BLaER1 treated with 17β-estradiol and CSF1 and Interleukin-3, amounts not matched to agents 10 nM and 100 nM (cell line): ENCODE measurements at regions not wholly inside any gene's neighbourhood (a gene's known extent, or its start where the extent isn't known, plus 50 kb on each side); places are given as distances from the start of the nearest gene placed in this dataset.
"Not testable (repeated sequence)": the region's sequence is repeated elsewhere in the genome, so short reads cannot be mapped to it uniquely, and the experiment has no call there.

Source experiments
- H3K27ac ChIP-seq, 11 experiments: shearing (Covaris generic); formaldehyde crosslinking; 2 replicates each; pipeline ENCODE4 v1.8.1; 2022
- H3K27me3 ChIP-seq, 11 experiments: shearing (Covaris generic); formaldehyde crosslinking; 2 replicates each; pipeline ENCODE4 v1.8.1; 2022
- H3K36me3 ChIP-seq, 11 experiments: shearing (Covaris generic); formaldehyde crosslinking; 2 replicates each; pipeline ENCODE4 v1.8.1; 2022
- H3K4me1 ChIP-seq, 10 experiments: shearing (Covaris generic); formaldehyde crosslinking; 2 replicates each; pipeline ENCODE4 v1.8.1; 2022
- H3K4me2 ChIP-seq, 11 experiments: shearing (Covaris generic); formaldehyde crosslinking; 2 replicates each; pipeline ENCODE4 v1.8.1; 2022
- H3K4me3 ChIP-seq, 10 experiments: shearing (Covaris generic); formaldehyde crosslinking; 2 replicates each; pipeline ENCODE4 v1.8.1; 2022
- H3K9ac ChIP-seq, 11 experiments: shearing (Covaris generic); formaldehyde crosslinking; 2 replicates each; pipeline ENCODE4 v1.8.1; 2022
- H3K9me3 ChIP-seq, 11 experiments: shearing (Covaris generic); formaldehyde crosslinking; replicated peaks in 1 of 11; 2 replicates each; pipeline ENCODE4 v1.8.1; 2022
- H4K20me1 ChIP-seq, 11 experiments: shearing (Covaris generic); formaldehyde crosslinking; 2 replicates each; pipeline ENCODE4 v1.8.1; 2022
- Cebpa-rat ChIP-seq, 11 experiments: shearing (Covaris generic); IDR thresholded peaks; 2 replicates each; pipeline ENCODE4 v1.8.1; 2022

DNA sequence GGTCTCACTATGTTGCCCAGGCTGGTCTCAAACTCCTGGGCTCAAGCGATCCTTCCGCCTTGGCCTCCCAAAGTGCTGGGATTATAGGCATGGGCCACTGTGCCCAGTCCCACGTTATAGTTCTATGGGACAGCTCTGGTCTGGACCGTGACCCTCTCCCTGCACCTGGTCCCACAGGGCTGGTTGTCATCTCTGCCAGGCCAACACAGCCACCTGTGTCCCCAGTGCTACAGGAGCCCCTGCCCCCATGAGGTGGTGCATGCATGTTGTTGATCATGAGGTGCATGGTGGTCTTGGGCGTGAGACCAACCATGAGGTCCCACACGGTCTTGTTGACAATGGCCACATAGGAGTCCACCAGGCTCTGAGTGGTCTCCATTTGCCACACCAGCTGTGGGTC lies 51.0 kb upstream of the UBE2Q2 start:
- not testable (repeated sequence) for H3K36me3 ChIP-seq, H3K9ac ChIP-seq, H3K9me3 ChIP-seq, H4K20me1 ChIP-seq, H3K4me3 ChIP-seq, H3K27ac ChIP-seq, H3K27me3 ChIP-seq, H3K4me2 ChIP-seq, H3K4me1 ChIP-seq

DNA sequence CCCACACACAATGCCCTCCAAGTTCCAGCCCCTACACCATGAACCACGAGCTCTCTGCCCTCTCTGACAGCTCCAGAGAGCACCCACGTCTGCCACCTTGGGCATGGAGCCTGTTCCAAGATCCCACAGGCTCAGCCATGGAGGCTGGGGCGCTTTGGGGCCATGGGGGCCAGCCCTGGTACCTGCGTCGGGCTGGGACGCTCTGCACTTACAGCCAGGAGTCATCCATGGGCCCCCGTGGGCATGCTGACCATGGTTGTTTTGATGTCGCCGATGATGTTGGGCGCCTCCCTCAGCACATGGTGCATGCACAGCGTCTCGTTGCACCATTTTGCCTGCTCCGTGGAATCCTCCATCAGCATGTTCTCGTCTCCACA lies 51.9 kb upstream of the UBE2Q2 start:
- no peaks in the 10 kb centered on the region for H3K36me3 ChIP-seq
- H3K9ac ChIP-seq, result no peak overlapping the region
- no peaks in the 10 kb centered on the region for H4K20me1 ChIP-seq
- no peaks in the 10 kb centered on the region for H3K27me3 ChIP-seq
- TF ChIP-seq Cebpa-rat (IDR thresholded peaks at IDR 0.05), result no peak
- no peak overlapping the region for H3K27ac ChIP-seq
- H3K4me3 ChIP-seq, result no peak overlapping the region
- H3K9me3 ChIP-seq, result no peaks in the 10 kb centered on the region
- H3K4me1 ChIP-seq, result no peaks in the 10 kb centered on the region
- H3K4me2 ChIP-seq, result no peak overlapping the region

GRCh38 chr15:75790631-75791336 lies 52.5 kb upstream of the UBE2Q2 start:
- Histone ChIP-seq H3K9ac (no peak overlapping the region), H3K9me3 (no peaks in the 10 kb centered on the region), H3K27ac (no peak overlapping the region), H3K27me3 (no peaks in the 10 kb centered on the region), H3K4me1 (no peaks in the 10 kb centered on the region), H3K36me3 (no peaks in the 10 kb centered on the region), H4K20me1 (no peaks in the 10 kb centered on the region), H3K4me3 (no peak overlapping the region), H3K4me2 (no peak overlapping the region)
- no peak for TF ChIP-seq Cebpa-rat (IDR thresholded peaks at IDR 0.05)

DNA sequence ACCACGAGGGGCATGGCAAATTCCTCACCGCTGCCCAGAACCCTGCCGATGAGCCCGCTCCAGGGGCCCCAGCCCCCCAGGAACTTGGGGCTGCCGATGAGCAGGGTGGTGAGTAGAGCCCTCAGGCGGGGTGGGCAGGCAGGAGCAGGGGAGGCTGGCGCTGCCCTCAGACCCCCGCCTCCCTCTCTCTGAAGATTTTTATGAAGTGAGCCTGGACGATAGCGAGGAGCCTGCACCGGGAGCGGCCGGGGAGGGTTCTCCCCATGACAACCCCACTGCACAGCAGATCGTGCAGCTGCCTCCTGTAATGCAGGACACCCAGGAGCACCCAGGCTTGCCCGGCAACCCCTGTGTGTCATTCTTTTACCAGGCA lies 56.7 kb upstream of the UBE2Q2 start:
- no peaks in the 10 kb centered on the region for H3K9me3 ChIP-seq
- no peak overlapping the region for H3K4me2 ChIP-seq
- peaks cover 0 to 5% (median 0%) of the 10 kb centered on the region in 10 experiments; a peak in 1 of 20 replicates for H3K4me1 ChIP-seq
- no peaks in the 10 kb centered on the region for H3K36me3 ChIP-seq
- no peak overlapping the region for H3K27ac ChIP-seq
- H3K4me3 ChIP-seq, result no peak overlapping the region
- no peak overlapping the region for H3K9ac ChIP-seq
- no peaks in the 10 kb centered on the region for H4K20me1 ChIP-seq
- TF ChIP-seq Cebpa-rat (IDR thresholded peaks at IDR 0.05), result no peak
- H3K27me3 ChIP-seq, result no peaks in the 10 kb centered on the region

DNA sequence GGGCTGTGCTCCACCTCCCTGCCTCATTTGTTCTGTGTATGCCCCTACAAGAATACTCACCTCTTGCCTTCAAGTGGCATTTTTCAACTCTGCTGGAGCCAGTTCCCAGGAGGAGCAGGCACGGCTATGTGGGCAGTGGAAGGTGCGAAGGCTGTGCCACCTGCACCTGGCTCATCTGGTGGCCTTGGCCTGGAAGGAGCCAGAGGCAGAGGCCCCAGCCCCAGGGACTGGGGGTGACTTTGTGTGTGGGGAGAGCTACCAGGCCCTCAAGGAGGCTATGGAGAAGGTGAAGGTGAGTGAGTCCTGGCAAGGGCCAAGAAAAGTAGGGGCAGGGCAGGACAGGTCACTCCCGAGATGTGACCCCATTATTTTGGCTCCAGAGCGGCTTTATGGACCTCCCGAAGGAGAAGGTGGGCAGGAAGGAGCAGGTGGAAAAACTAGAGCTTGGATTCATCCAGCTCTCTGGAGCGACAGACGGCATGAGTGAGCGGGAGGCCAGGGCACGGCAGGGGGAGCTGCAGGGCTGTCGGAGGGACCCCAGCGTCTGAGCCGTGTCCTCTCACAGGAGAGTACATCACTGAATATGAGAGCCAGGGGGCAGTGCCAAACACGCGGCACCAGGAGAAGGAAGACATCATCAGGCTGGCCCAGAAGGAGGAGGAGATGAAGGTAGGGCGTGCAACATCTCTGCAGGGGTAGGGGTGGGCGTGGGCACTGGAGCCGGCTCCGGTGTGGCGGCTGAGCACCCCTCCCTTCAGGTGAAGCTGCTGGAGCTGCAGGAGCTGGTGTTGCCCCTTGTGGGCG lies 57.3 kb upstream of the UBE2Q2 start:
- H4K20me1 ChIP-seq, result no peaks in the 10 kb centered on the region
- no peak overlapping the region for H3K27ac ChIP-seq
- no peak overlapping the region for H3K4me3 ChIP-seq
- peaks cover 0 to 5% (median 0%) of the 10 kb centered on the region in 10 experiments; a peak in 1 of 20 replicates for H3K4me1 ChIP-seq
- no peaks in the 10 kb centered on the region for H3K36me3 ChIP-seq
- H3K27me3 ChIP-seq, result no peaks in the 10 kb centered on the region
- no peak overlapping the region for H3K9ac ChIP-seq
- H3K4me2 ChIP-seq, result no peak overlapping the region
- TF ChIP-seq Cebpa-rat (IDR thresholded peaks at IDR 0.05), result no peak
- H3K9me3 ChIP-seq, result no peaks in the 10 kb centered on the region

- not testable (repeated sequence) for H3K9me3 ChIP-seq, H3K27me3 ChIP-seq, H3K36me3 ChIP-seq, H3K4me3 ChIP-seq, H3K27ac ChIP-seq, H3K4me1 ChIP-seq, H3K9ac ChIP-seq, H4K20me1 ChIP-seq, H3K4me2 ChIP-seq
These were observed 58.5 kb upstream of the UBE2Q2 start for GRCh38 chr15:75784511-75785480.

DNA sequence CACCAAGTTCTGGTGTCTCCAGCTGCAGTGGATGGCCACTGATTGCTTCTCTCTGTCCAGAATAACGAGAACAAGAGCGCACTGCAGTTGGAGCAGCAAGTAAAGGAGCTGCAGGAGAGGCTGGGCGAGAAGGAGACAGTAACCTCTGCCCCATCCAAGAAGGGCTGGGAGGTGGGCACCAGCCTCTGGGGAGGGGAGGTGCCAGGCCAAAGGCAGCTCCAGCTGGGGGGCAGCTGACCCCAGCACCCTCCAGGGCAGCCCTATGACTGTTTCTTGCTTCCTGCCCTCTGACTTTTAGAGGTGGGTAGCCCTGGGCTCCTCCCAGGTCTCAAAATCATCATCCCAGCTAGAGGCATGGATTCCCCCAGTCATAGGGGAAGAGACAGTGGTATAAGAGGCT lies 59.7 kb upstream of the UBE2Q2 start:
- H3K4me1 ChIP-seq, H3K4me2 ChIP-seq, H3K9ac ChIP-seq, H3K4me3 ChIP-seq, H4K20me1 ChIP-seq, H3K27me3 ChIP-seq, H3K9me3 ChIP-seq, H3K36me3 ChIP-seq, H3K27ac ChIP-seq: not testable (repeated sequence)

- Histone ChIP-seq H4K20me1 (no peaks in the 10 kb centered on the region), H3K9ac (no peak overlapping the region), H3K36me3 (no peaks in the 10 kb centered on the region), H3K27ac (no peak overlapping the region), H3K27me3 (no peaks in the 10 kb centered on the region), H3K4me3 (no peak overlapping the region), H3K9me3 (no peaks in the 10 kb centered on the region), H3K4me2 (no peak overlapping the region), H3K4me1 (peaks cover 0 to 7% (median under 1%) of the 10 kb centered on the region in 10 experiments; a peak in 6 of 20 replicates)
- TF ChIP-seq Cebpa-rat (IDR thresholded peaks at IDR 0.05), result no peak
These were observed 60.3 kb upstream of the UBE2Q2 start for GRCh38 chr15:75782926-75783325.

GRCh38 chr15:75780995-75781394 lies 62.3 kb upstream of the UBE2Q2 start:
- not testable (repeated sequence) for H3K9ac ChIP-seq, H3K36me3 ChIP-seq, H4K20me1 ChIP-seq, H3K4me2 ChIP-seq, H3K4me3 ChIP-seq, H3K27ac ChIP-seq, H3K9me3 ChIP-seq, H3K27me3 ChIP-seq
- H3K4me1 ChIP-seq, result peaks cover 0 to 26% (median 15%) of the 10 kb centered on the region in 10 experiments; a peak in 18 of 20 replicates
